IMR-90 (cell line): ENCODE measurements at regions not wholly inside any gene's neighbourhood (a gene's known extent, or its start where the extent isn't known, plus 50 kb on each side); places are given as distances from the start of the nearest gene placed in this dataset.

ENCODE experiments used
- ATAC-seq: fragments of 200-7000 bp; cut with Tn5 transposase; 2 replicates; pipeline ENCODE4 v1.9.1; 2020; ENCODE audit warnings: low read depth, mild to moderate bottlenecking, moderate library complexity
- BruUV-seq: library from RNA; stranded (reverse); fragments of 400-500 nt; replicated peaks from 2 replicates; lab custom pipeline; 2021; lab: Mats Ljungman, UMichigan
- CTCF ChIA-PET: fragments of 300-600 bp; formaldehyde crosslinking; extraction: SDS; loops from one replicate; lab custom pipeline; 2021; ENCODE audit warnings: antibody characterized with exemption; lab: Yijun Ruan, JAX
- POLR2A ChIA-PET: fragments of 300-600 bp; sonication (Branson Sonifier 250); formaldehyde crosslinking; loops from one replicate; lab custom pipeline; 2022; ENCODE audit warnings: antibody characterized with exemption; ENCODE audit not compliant: unreplicated experiment; lab: Charles Lee
- DNase-seq: peaks from one replicate; pipeline ENCODE4 v3.0.0; 2013
- H2AFZ ChIP-seq: replicated peaks from 2 replicates; pipeline ENCODE3; 2013; ENCODE audit warnings: low read length, mild to moderate bottlenecking; ENCODE audit not compliant: poor library complexity
- H2AK5ac ChIP-seq: 2 replicates; pipeline ENCODE4 v1.6.1; 2013; ENCODE audit warnings: low read depth, low read length, inconsistent platforms
- H2AK9ac ChIP-seq: replicated peaks from 2 replicates; pipeline ENCODE3; 2013; ENCODE audit warnings: mild to moderate bottlenecking, low read depth, low read length, moderate library complexity; ENCODE audit not compliant: poor library complexity
- H2BK120ac ChIP-seq: 2 replicates; pipeline ENCODE4 v1.6.1; 2013; ENCODE audit warnings: low read depth, low read length, inconsistent platforms
- H2BK15ac ChIP-seq: 3 replicates; pipeline ENCODE4 v1.6.1; 2013; ENCODE audit warnings: low read depth, low read length, inconsistent platforms
- H2BK20ac ChIP-seq: 2 replicates; pipeline ENCODE4 v1.6.1; 2013; ENCODE audit warnings: low read depth, mild to moderate bottlenecking, inconsistent platforms, low read length, moderate library complexity
- H2BK5ac ChIP-seq: 2 replicates; pipeline ENCODE4 v1.6.1; 2013; ENCODE audit warnings: mild to moderate bottlenecking, low read depth, low read length, inconsistent platforms; ENCODE audit not compliant: poor library complexity, severe bottlenecking
- H3K14ac ChIP-seq: replicated peaks from 2 replicates; pipeline ENCODE4 v1.6.1; 2013; ENCODE audit warnings: low read depth, low read length, inconsistent platforms
- H3K18ac ChIP-seq: 2 replicates; pipeline ENCODE4 v1.6.1; 2013; ENCODE audit warnings: low read depth, low read length, control low read depth
- H3K23ac ChIP-seq: 2 replicates; pipeline ENCODE4 v1.6.1; 2013; ENCODE audit warnings: low read depth, low read length, inconsistent platforms
- H3K27ac ChIP-seq: 2 replicates; pipeline ENCODE4 v1.5.1; 2013; ENCODE audit warnings: mild to moderate bottlenecking, control low read depth, low read length; ENCODE audit not compliant: insufficient read depth
- H3K27me3 ChIP-seq: 2 replicates; pipeline ENCODE4 v1.6.1; 2013; ENCODE audit warnings: low read length; ENCODE audit not compliant: control insufficient read depth, insufficient read depth
- H3K36me3 ChIP-seq: 2 replicates; pipeline ENCODE4 v1.6.1; 2013; ENCODE audit warnings: low read length, mixed read lengths; ENCODE audit not compliant: control insufficient read depth, insufficient read depth
- H3K4ac ChIP-seq: 2 replicates; pipeline ENCODE4 v1.6.1; 2013; ENCODE audit warnings: low read depth, low read length, inconsistent platforms
- H3K4me1 ChIP-seq: 2 replicates; pipeline ENCODE4 v1.6.1; 2013; ENCODE audit warnings: low read length, mixed read lengths; ENCODE audit not compliant: control insufficient read depth, insufficient read depth
- H3K4me2 ChIP-seq: 2 replicates; pipeline ENCODE4 v1.6.1; 2013; ENCODE audit warnings: low read depth, mild to moderate bottlenecking, control low read depth, low read length, moderate library complexity
- H3K4me3 ChIP-seq: 2 replicates; pipeline ENCODE4 v1.5.1; 2013; ENCODE audit warnings: low read depth, mild to moderate bottlenecking, control low read depth, low read length, moderate library complexity; ENCODE audit not compliant: insufficient read depth
- H3K56ac ChIP-seq: 2 replicates; pipeline ENCODE4 v1.6.1; 2013; ENCODE audit warnings: low read length, inconsistent platforms; ENCODE audit not compliant: insufficient read depth; ENCODE audit errors: extremely low read depth
- H3K79me1 ChIP-seq, 2 experiments: 2 replicates each; pipeline ENCODE4 v1.6.1; 2013; ENCODE audit warnings: low read length in 2 of 2, inconsistent platforms in 1 of 2, low read depth in 1 of 2
- H3K9ac ChIP-seq: 2 replicates; pipeline ENCODE4 v1.6.1; 2013; ENCODE audit warnings: low read depth, low read length, control low read depth
- H3K9me1 ChIP-seq: 2 replicates; pipeline ENCODE4 v1.6.1; 2013; ENCODE audit warnings: low read length, inconsistent platforms; ENCODE audit not compliant: insufficient read depth
- H3K9me3 ChIP-seq: 2 replicates; pipeline ENCODE4 v1.6.1; 2013; ENCODE audit warnings: low read length; ENCODE audit not compliant: control insufficient read depth, insufficient read depth
- H4K20me1 ChIP-seq: 2 replicates; pipeline ENCODE4 v1.6.1; 2013; ENCODE audit warnings: low read length, inconsistent platforms; ENCODE audit not compliant: insufficient read depth
- H4K5ac ChIP-seq: 2 replicates; pipeline ENCODE4 v1.6.1; 2013; ENCODE audit warnings: mild to moderate bottlenecking, low read depth, low read length, control low read depth
- H4K8ac ChIP-seq, 2 experiments: 2 replicates each; pipeline ENCODE4 v1.6.1; 2013; ENCODE audit warnings: low read depth in 2 of 2, low read length in 2 of 2, control low read depth in 1 of 2, inconsistent platforms in 1 of 2
- H4K91ac ChIP-seq: 2 replicates; pipeline ENCODE4 v1.6.1; 2013; ENCODE audit warnings: low read depth, low read length, inconsistent platforms; ENCODE audit not compliant: insufficient read depth
- BHLHE40 ChIP-seq: fragments of 150-350 bp; IDR thresholded peaks from 2 replicates; pipeline ENCODE4 v1.6.1; 2016; ENCODE audit warnings: mild to moderate bottlenecking, low read depth, low read length
- CHD1 ChIP-seq: IDR thresholded peaks from 2 replicates; pipeline ENCODE4 v1.6.1; 2012; ENCODE audit warnings: low read depth, low read length, improper control_type of control experiment
- FOS ChIP-seq: fragments of 150-350 bp; IDR thresholded peaks from 2 replicates; pipeline ENCODE4 v1.6.1; 2016; ENCODE audit warnings: low read depth, low read length
- MAFK ChIP-seq: IDR thresholded peaks from 2 replicates; pipeline ENCODE4 v1.6.1; 2012; ENCODE audit warnings: low read depth, low read length, improper control_type of control experiment
- MAZ ChIP-seq: IDR thresholded peaks from 2 replicates; pipeline ENCODE4 v1.6.1; 2012; ENCODE audit warnings: low read depth, mild to moderate bottlenecking, low read length, improper control_type of control experiment, moderate library complexity, borderline replicate concordance
- MXI1 ChIP-seq: IDR thresholded peaks from 2 replicates; pipeline ENCODE4 v1.6.1; 2012; ENCODE audit warnings: low read depth, mild to moderate bottlenecking, low read length, moderate library complexity, borderline replicate concordance
- POLR2A ChIP-seq: IDR thresholded peaks from 2 replicates; pipeline ENCODE4 v1.6.1; 2012; ENCODE audit warnings: mild to moderate bottlenecking, low read depth, low read length
- SMC3 ChIP-seq: fragments of 150-350 bp; IDR thresholded peaks from 2 replicates; pipeline ENCODE4 v1.6.1; 2016; ENCODE audit warnings: low read depth, mild to moderate bottlenecking, antibody characterized with exemption, low read length, moderate library complexity
- WGBS, 2 experiments: methylation state at CpG; one replicate each; pipeline versions ENCODE4 v1.1.5 to v1.1.7; 2013; ENCODE audit warnings: missing lambda C conversion rate in 2 of 2; ENCODE audit not compliant: insufficient read length in 1 of 2; ENCODE audit errors: extremely low coverage in 2 of 2; 5-methylcytosine and 5-hydroxymethylcytosine counted together
- dilution Hi-C: fragments of 300-500 bp; cut with HindIII; formaldehyde crosslinking; loops from one replicate; pipeline ENCODE4 v1.14.3; 2018; ENCODE audit warnings: low sequenced_read_pairs; ENCODE audit not compliant: unreplicated experiment
- in situ Hi-C: fragments of 300-500 bp; cut with MboI; formaldehyde crosslinking; loops from 3 replicates; pipeline ENCODE4 v1.14.3; 2019; ENCODE audit warnings: low sequenced_read_pairs, inconsistent platforms, mixed read lengths
- intact Hi-C: fragments of 100-400 bp; cut with micrococcal nuclease; formaldehyde crosslinking; loops from 2 replicates; pipeline ENCODE4 v1.10.0; 2022
- TF ChIP-seq, protein P1 (sequence below): fragments of 150-350 bp; IDR thresholded peaks from 2 replicates; pipeline ENCODE4 v1.6.1; 2016; ENCODE audit warnings: low read depth, mild to moderate bottlenecking, low read length, moderate library complexity, borderline replicate concordance

DNA sequence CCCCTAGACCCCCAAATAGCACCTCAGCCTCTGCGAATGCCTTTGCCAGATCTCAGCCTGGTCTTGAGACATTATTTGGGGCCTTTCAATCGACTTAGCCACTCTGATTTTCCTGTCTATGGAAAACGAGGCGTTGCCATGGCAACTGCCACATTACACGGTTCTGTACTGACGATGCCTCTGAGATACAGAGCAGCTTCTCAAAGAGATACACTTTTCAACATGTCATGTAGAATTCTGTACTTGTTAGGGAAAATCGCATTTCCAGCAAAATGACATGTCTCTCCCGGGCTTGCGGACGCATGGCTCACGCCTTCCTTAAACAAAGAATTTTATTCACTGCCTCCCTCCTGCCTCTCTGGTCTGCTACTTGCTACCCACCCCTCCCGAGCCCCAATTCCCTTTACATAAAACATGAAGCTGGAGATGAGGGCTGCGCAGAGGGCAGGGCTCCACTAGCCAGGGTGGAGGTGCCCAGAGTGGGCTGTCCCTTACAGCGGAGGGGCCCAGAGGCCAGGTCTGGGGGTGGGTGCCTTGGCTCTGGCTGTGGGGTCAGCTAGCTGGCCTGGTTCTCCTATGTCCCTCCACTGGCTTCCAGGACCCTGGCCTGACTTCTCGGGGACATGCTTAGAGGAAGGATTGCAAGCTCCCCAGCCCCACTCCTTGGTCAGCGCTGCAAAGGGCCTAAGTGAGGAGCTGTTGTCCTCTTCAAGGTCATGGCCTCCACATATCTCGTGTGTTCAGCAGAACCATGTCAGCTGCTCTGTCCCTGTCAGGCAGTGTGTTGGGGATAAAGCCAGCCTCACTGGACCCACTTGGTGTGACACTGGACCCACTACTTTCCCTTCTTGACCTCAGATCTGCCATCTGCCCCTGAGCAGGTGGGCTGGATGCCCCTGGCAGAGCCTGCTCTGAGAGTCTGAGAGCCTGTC is 342.5 kb downstream of the RPS24 start:
- intact Hi-C loops (no loop called here), dilution Hi-C loops (no loop called here), in situ Hi-C loops (no loop called here)
- H3K4me3 ChIP-seq, result no peak overlapping the region
- H3K4me2 ChIP-seq, result no peak overlapping the region
- TF ChIP-seq SMC3, result no peak
- TF ChIP-seq MAZ, result no peak
- no peak for TF ChIP-seq CHD1
- no peak for TF ChIP-seq BHLHE40
- TF ChIP-seq MXI1, result no peak
- TF ChIP-seq, protein P1, sequence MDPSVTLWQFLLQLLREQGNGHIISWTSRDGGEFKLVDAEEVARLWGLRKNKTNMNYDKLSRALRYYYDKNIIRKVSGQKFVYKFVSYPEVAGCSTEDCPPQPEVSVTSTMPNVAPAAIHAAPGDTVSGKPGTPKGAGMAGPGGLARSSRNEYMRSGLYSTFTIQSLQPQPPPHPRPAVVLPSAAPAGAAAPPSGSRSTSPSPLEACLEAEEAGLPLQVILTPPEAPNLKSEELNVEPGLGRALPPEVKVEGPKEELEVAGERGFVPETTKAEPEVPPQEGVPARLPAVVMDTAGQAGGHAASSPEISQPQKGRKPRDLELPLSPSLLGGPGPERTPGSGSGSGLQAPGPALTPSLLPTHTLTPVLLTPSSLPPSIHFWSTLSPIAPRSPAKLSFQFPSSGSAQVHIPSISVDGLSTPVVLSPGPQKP, result no peak
- TF ChIP-seq FOS, result no peak
- no peak for TF ChIP-seq MAFK
- no peak for TF ChIP-seq POLR2A
- H3K4me1 ChIP-seq, result no peaks in the 10 kb centered on the region; the same call in 1 of the 2 replicates
- H4K91ac ChIP-seq, result no peak overlapping the region
- H4K20me1 ChIP-seq, result no peaks in the 10 kb centered on the region
- no peak overlapping the region for H2BK120ac ChIP-seq
- WGBS, 2 experiments, result 67% methylated on average over 3 of the region's 17 CpGs; no CpG with 5 or more reads in 1 of the 2 experiments
- H2AK5ac ChIP-seq, result no peak overlapping the region
- no TSS peak for BruUV-seq
- CTCF ChIA-PET, result no interaction called here
- no peak overlapping the region for H3K23ac ChIP-seq
- POLR2A ChIA-PET, result no interaction called here
- DNase-seq (no peak), ATAC-seq (no peak)
- no peaks in the 10 kb centered on the region for H3K79me1 ChIP-seq
- H3K14ac ChIP-seq, result no peak overlapping the region
- H3K9ac ChIP-seq, result no peak overlapping the region
- no peak overlapping the region for H2BK5ac ChIP-seq
- no peaks in the 10 kb centered on the region for H3K36me3 ChIP-seq
- no peak overlapping the region for H4K5ac ChIP-seq
- H2BK20ac ChIP-seq, result no peak overlapping the region
- peaks cover 7% of the 10 kb centered on the region for H3K9me3 ChIP-seq
- H2AK9ac ChIP-seq, result no peak overlapping the region
- no peak overlapping the region for H2AFZ ChIP-seq
- H3K4ac ChIP-seq, result no peak overlapping the region
- H3K9me1 ChIP-seq, result 0 out of 2 replicates have a peak, but pooled peaks cover 3% of the 10 kb centered on the region
- H3K56ac ChIP-seq, result no peak overlapping the region
- H3K18ac ChIP-seq, result no peak overlapping the region
- peaks cover 64% of the 10 kb centered on the region for H3K27me3 ChIP-seq
- H4K8ac ChIP-seq, result no peak overlapping the region
- no peak overlapping the region for H3K27ac ChIP-seq
- H2BK15ac ChIP-seq, result no peak overlapping the region
